ENCODE measurements at regions not wholly inside any gene's neighbourhood (a gene's known extent, or its start where the extent isn't known, plus 50 kb on each side); places are given as distances from the start of the nearest gene placed in this dataset.

GRCh38 chrX:10897768-10898167, 213.4 kb upstream of the HCCS start:
- no peaks in the 10 kb centered on the region for H3K79me1 ChIP-seq (ENCODE audit: low read depth in 1 of 2, low read length in 2 of 2)
- no peaks in the 10 kb centered on the region for H3K9me3 ChIP-seq (ENCODE audit: control insufficient read depth, insufficient read depth, low read length)
- no peak overlapping the region for H3K56ac ChIP-seq (ENCODE audit: extremely low read depth, insufficient read depth, low read length)
- no peak overlapping the region for H2BK20ac ChIP-seq (ENCODE audit: low read depth, low read length)
- H3K36me3 ChIP-seq (ENCODE audit: control insufficient read depth, insufficient read depth, low read length), result no peaks in the 10 kb centered on the region
- no peak overlapping the region for H2AFZ ChIP-seq (replicated peaks; ENCODE audit: low read length, poor library complexity)
- no peak for TF ChIP-seq BHLHE40 (IDR thresholded peaks at IDR 0.05; ENCODE audit: low read depth, low read length)
- no peak for TF ChIP-seq CEBPB (IDR thresholded peaks at IDR 0.05; ENCODE audit: low read depth, low read length)
- TF ChIP-seq MAFK (IDR thresholded peaks at IDR 0.05; ENCODE audit: low read depth, low read length), result no peak
- TF ChIP-seq RAD21 (IDR thresholded peaks at IDR 0.05; ENCODE audit: low read length), result no peak
- no peak for TF ChIP-seq USF2 (IDR thresholded peaks at IDR 0.05; ENCODE audit: low read depth, low read length)
- no peak for TF ChIP-seq MAZ (IDR thresholded peaks at IDR 0.05; ENCODE audit: borderline replicate concordance, low read depth, low read length)
- TF ChIP-seq POLR2A (IDR thresholded peaks at IDR 0.05; ENCODE audit: low read depth, low read length), result no peak
- no peak for TF ChIP-seq MXI1 (IDR thresholded peaks at IDR 0.05; ENCODE audit: borderline replicate concordance, low read depth, low read length)
- no peak for TF ChIP-seq CHD1 (IDR thresholded peaks at IDR 0.05; ENCODE audit: low read depth, low read length)
- no peak for TF ChIP-seq RFX5 (IDR thresholded peaks at IDR 0.05; ENCODE audit: low read depth, low read length)
- TF ChIP-seq NFE2L2 (IDR thresholded peaks at IDR 0.05; ENCODE audit: low read depth, low read length), result no peak
- TF ChIP-seq RCOR1 (IDR thresholded peaks at IDR 0.05; ENCODE audit: insufficient replicate concordance, low read length), result no peak
- no peak for TF ChIP-seq ELK1 (IDR thresholded peaks at IDR 0.05; ENCODE audit: borderline replicate concordance, low read depth, low read length)
- no peak overlapping the region for H2BK5ac ChIP-seq (ENCODE audit: low read depth, low read length, poor library complexity, severe bottlenecking)
- ATAC-seq (ENCODE audit: low read depth), result no peak
- BruUV-seq (replicated peaks), result no TSS peak
- CTCF ChIA-PET, result no interaction called here
- in situ Hi-C loops (cut with MboI; ENCODE audit: low sequenced_read_pairs) (no loop called here), dilution Hi-C loops (cut with HindIII; ENCODE audit: low sequenced_read_pairs, unreplicated experiment) (no loop called here), intact Hi-C loops (cut with micrococcal nuclease) (no loop called here)
- H3K18ac ChIP-seq (ENCODE audit: low read depth, low read length), result no peak overlapping the region
- no peak overlapping the region for H2BK120ac ChIP-seq (ENCODE audit: low read depth, low read length)
- no peak for DNase-seq
- POLR2A ChIA-PET (ENCODE audit: unreplicated experiment), result no interaction called here
- no peaks in the 10 kb centered on the region for H3K9me1 ChIP-seq (ENCODE audit: insufficient read depth, low read length)
- H3K27me3 ChIP-seq (ENCODE audit: control insufficient read depth, insufficient read depth, low read length), result no peaks in the 10 kb centered on the region
- no peak overlapping the region for H3K4me2 ChIP-seq (ENCODE audit: low read depth, low read length)
- H4K20me1 ChIP-seq (ENCODE audit: insufficient read depth, low read length), result no peaks in the 10 kb centered on the region
- H4K91ac ChIP-seq (ENCODE audit: insufficient read depth, low read depth, low read length), result no peak overlapping the region
- peaks cover 4% of the 10 kb centered on the region; the same call in 1 of the 2 replicates for H3K4me1 ChIP-seq (ENCODE audit: control insufficient read depth, insufficient read depth, low read length)
- no peak overlapping the region for H3K4ac ChIP-seq (ENCODE audit: low read depth, low read length)
- no peak overlapping the region for H2AK5ac ChIP-seq (ENCODE audit: low read depth, low read length)
- no peak overlapping the region for H2AK9ac ChIP-seq (replicated peaks; ENCODE audit: low read depth, low read length, poor library complexity)
- no peak overlapping the region for H3K14ac ChIP-seq (replicated peaks; ENCODE audit: low read depth, low read length)
- H3K4me3 ChIP-seq (ENCODE audit: insufficient read depth, low read depth, low read length), result no peak overlapping the region
- no peak overlapping the region for H3K23ac ChIP-seq (ENCODE audit: low read depth, low read length)
- 80% methylated on average over 1 of the region's 9 CpGs; no CpG with 5 or more reads in 1 of the 2 experiments for WGBS, 2 experiments (ENCODE audit: extremely low coverage in 2 of 2, insufficient read length in 1 of 2)
- no peak overlapping the region for H3K9ac ChIP-seq (ENCODE audit: low read depth, low read length)
- no peak overlapping the region for H2BK15ac ChIP-seq (ENCODE audit: low read depth, low read length)
- H4K8ac ChIP-seq (ENCODE audit: low read depth in 2 of 2, low read length in 2 of 2), result no peak overlapping the region
- H4K5ac ChIP-seq (ENCODE audit: low read depth, low read length), result no peak overlapping the region
- H3K27ac ChIP-seq (ENCODE audit: insufficient read depth, low read length), result no peak overlapping the region
